ENCODE measurements at regions not wholly inside any gene's neighbourhood (a gene's known extent, or its start where the extent isn't known, plus 50 kb on each side); places are given as distances from the start of the nearest gene placed in this dataset.

DNA sequence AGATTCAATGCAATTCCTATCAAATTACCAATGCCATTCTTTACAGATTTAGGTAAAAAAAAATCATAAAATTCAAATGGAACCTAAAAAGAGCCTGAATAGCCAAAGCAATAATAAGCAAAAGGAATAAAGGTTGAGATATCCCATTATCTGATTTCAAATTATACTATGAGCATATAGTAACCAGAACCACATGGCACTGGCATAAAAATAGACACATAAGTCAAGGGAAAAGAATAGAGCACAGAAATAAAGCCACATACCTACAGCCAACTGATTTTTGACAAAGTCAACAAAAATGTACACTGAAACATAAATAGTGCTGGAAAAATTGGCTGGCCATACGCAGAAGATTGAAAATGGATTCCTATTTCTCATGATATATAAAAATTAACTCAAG is 853.7 kb downstream of the FAT4 start:
- TF ChIP-seq CTCF (IDR thresholded peaks at IDR 0.05): no peak
- no peak for TF ChIP-seq ZFX (IDR thresholded peaks at IDR 0.05; ENCODE audit: borderline replicate concordance)

All from 22Rv1 (cell line).